H1 (cell line): ENCODE measurements at regions not wholly inside any gene's neighbourhood (a gene's known extent, or its start where the extent isn't known, plus 50 kb on each side); places are given as distances from the start of the nearest gene placed in this dataset.

Experiments used
- CTCF ChIP-seq, 3 experiments: IDR thresholded peaks; 1 replicate in 2 of 3; 2 replicates in 1 of 3; pipeline versions ENCODE4 v1.5.1 to v1.6.1; 2011; ENCODE audit warnings: low read length in 3 of 3, mild to moderate bottlenecking in 3 of 3, inconsistent platforms in 2 of 3, low read depth in 1 of 3, moderate library complexity in 1 of 3; ENCODE audit not compliant: insufficient read depth in 1 of 3; ENCODE audit errors: control extremely low read depth in 1 of 3
- FOSL1 ChIP-seq: IDR thresholded peaks from 2 replicates; pipeline ENCODE4 v1.6.1; 2011; ENCODE audit warnings: mild to moderate bottlenecking, low read depth, low read length, moderate library complexity; ENCODE audit not compliant: insufficient read depth
- RNF2 ChIP-seq: fragments of 200-900, 300-1000 bp; sonication (generic); IDR thresholded peaks from 2 replicates; pipeline ENCODE4 v1.7.1; 2016; ENCODE audit warnings: borderline replicate concordance, low read depth, mild to moderate bottlenecking, antibody characterized with exemption, low read length; ENCODE audit not compliant: poor library complexity, severe bottlenecking; ENCODE audit errors: missing control alignments
- RXRA ChIP-seq: IDR thresholded peaks from 2 replicates; pipeline ENCODE4 v1.6.1; 2011; ENCODE audit warnings: low read depth, mild to moderate bottlenecking, low read length, moderate library complexity; ENCODE audit not compliant: insufficient read depth
- SIN3A ChIP-seq, 2 experiments: IDR thresholded peaks in 1 of 2; conservative IDR thresholded peaks in 1 of 2; 2 replicates each; pipeline ENCODE4 v1.6.1; 2011 to 2012; ENCODE audit warnings: low read length in 2 of 2, improper control_type of control experiment in 1 of 2, low read depth in 1 of 2, mild to moderate bottlenecking in 1 of 2
- SIX5 ChIP-seq: IDR thresholded peaks from 2 replicates; pipeline ENCODE4 v1.6.1; 2011; ENCODE audit warnings: mild to moderate bottlenecking, low read depth, low read length
- SUZ12 ChIP-seq: fragments of 200-600 bp; sonication (generic); IDR thresholded peaks from 2 replicates; pipeline ENCODE4 v1.6.1; 2012; ENCODE audit warnings: mild to moderate bottlenecking, inconsistent platforms, low read length, moderate library complexity, mixed read lengths

- TF ChIP-seq CTCF (IDR thresholded peaks at IDR 0.05; ENCODE audit: control extremely low read depth in 1 of 3, insufficient read depth in 1 of 3, low read depth in 1 of 3, low read length in 3 of 3) (no peak), SIN3A (conservative IDR thresholded peaks at IDR 0.05 in 1 of 2, IDR thresholded peaks at IDR 0.05 in 1 of 2; ENCODE audit: low read depth in 1 of 2, low read length in 2 of 2) (no peak), SIX5 (no peak), FOSL1 (no peak), SUZ12 (no peak), RXRA (no peak), RNF2 (no peak)
Observed at GRCh38 chr1:53381790-53382401, 54.0 kb upstream of the LRP8 start (continued).
